ENCODE measurements at regions not wholly inside any gene's neighbourhood (a gene's known extent, or its start where the extent isn't known, plus 50 kb on each side); places are given as distances from the start of the nearest gene placed in this dataset.

- TF ChIP-seq ZNF407 (CRISPR knock-in tag; IDR thresholded peaks at IDR 0.05; ENCODE audit: not compliant biosample characterization) (no peak), ZNF180 (CRISPR knock-in tag; IDR thresholded peaks at IDR 0.05; ENCODE audit: borderline replicate concordance, low read depth) (no peak), ZNF30 (CRISPR knock-in tag; IDR thresholded peaks at IDR 0.05) (no peak), TCF7 (IDR thresholded peaks at IDR 0.05; ENCODE audit: low read depth) (peak; percentile 60), ONECUT2 (CRISPR knock-in tag; IDR thresholded peaks at IDR 0.05) (0 out of 2 replicates have a peak, but pooled peaks have one; percentile 35), LRRFIP1 (CRISPR knock-in tag; conservative IDR thresholded peaks at IDR 0.05) (no peak), ZFP36L1 (CRISPR knock-in tag; IDR thresholded peaks at IDR 0.05) (no peak), PRPF4 (IDR thresholded peaks at IDR 0.05; ENCODE audit: low read depth, low read length, poor library complexity, severe bottlenecking) (no peak), ZNF20 (CRISPR knock-in tag; IDR thresholded peaks at IDR 0.05) (no peak), TERF1 (CRISPR knock-in tag; IDR thresholded peaks at IDR 0.05) (no peak), ZNF720 (CRISPR knock-in tag; IDR thresholded peaks at IDR 0.05) (no peak), ZFP1 (CRISPR knock-in tag; IDR thresholded peaks at IDR 0.05) (peak; percentile 34; the same call in 1 of the 2 replicates), GATAD2A (CRISPR knock-in tag; IDR thresholded peaks at IDR 0.05) (peak; percentile 85; the same call in 1 of the 2 replicates), SIX4 (CRISPR knock-in tag; IDR thresholded peaks at IDR 0.05) (peak; percentile 49; the same call in 1 of the 2 replicates), KLF9 (CRISPR knock-in tag; IDR thresholded peaks at IDR 0.05; ENCODE audit: low read depth) (no peak), ZNF317 (CRISPR knock-in tag; IDR thresholded peaks at IDR 0.05) (0 out of 2 replicates have a peak, but pooled peaks have one; percentile 69), ZNF800 (CRISPR knock-in tag; IDR thresholded peaks at IDR 0.05) (no peak), SCMH1 (CRISPR knock-in tag; IDR thresholded peaks at IDR 0.05; ENCODE audit: borderline replicate concordance) (no peak)
These were observed 186.2 kb upstream of the STT3B start (continued) for GRCh38 chr3:31346542-31346979.

Data from HepG2 (cell line).